ENCODE measurements at regions not wholly inside any gene's neighbourhood (a gene's known extent, or its start where the extent isn't known, plus 50 kb on each side); places are given as distances from the start of the nearest gene placed in this dataset.

DNA sequence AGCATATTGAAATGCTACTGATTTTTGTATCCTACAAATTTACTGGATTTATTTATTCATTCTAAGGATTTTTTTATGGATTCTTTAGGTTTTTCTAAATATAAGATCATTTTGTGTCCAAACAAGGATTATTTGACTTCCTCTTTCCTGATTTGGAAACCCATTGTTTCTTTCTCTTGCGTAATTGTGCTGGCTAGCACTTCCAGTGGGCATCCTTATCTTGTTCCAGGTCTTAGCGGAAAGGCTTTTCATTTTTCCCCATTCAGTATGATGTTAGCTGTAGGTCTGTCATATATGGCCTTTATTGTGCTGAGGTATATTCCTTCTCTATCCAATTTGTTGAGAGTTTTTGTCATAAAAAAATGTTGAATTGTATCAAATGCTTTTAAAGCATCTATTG lies 57.2 kb upstream of the RHOJ start:
- ATAC-seq: no peak
- no peaks in the 10 kb centered on the region for H3K27me3 ChIP-seq (ENCODE audit: insufficient read depth, low read length)
- no peaks in the 10 kb centered on the region for H3K9me3 ChIP-seq (ENCODE audit: control insufficient read depth in 1 of 2, insufficient read depth in 1 of 2, low read depth in 1 of 2, low read length in 2 of 2)
- no peaks in the 10 kb centered on the region for H3K9me2 ChIP-seq (ENCODE audit: insufficient read depth)
- no peak for DNase-seq (ENCODE audit: low read depth, low spot score)
- intact Hi-C loops (cut with micrococcal nuclease): no loop called here
- H3K36me3 ChIP-seq (ENCODE audit: control insufficient read depth in 1 of 2, insufficient read depth in 2 of 2, low read length in 2 of 2): no peaks in the 10 kb centered on the region
- no peak overlapping the region for H2AFZ ChIP-seq (ENCODE audit: low read depth, low read length, poor library complexity, severe bottlenecking)
- no peaks in the 10 kb centered on the region for H3K79me2 ChIP-seq (ENCODE audit: insufficient read depth, low read length)
- H4K20me1 ChIP-seq (ENCODE audit: insufficient read depth): no peaks in the 10 kb centered on the region
- TF ChIP-seq POLR2AphosphoS5 (IDR thresholded peaks at IDR 0.05; ENCODE audit: low read depth, low read length) (no peak), SP1 (IDR thresholded peaks at IDR 0.05; ENCODE audit: low read depth) (no peak), FOSL1 (IDR thresholded peaks at IDR 0.05; ENCODE audit: low read depth) (no peak), JUND (IDR thresholded peaks at IDR 0.05) (no peak), SIN3A (IDR thresholded peaks at IDR 0.05; ENCODE audit: low read depth) (no peak), EGR1 (IDR thresholded peaks at IDR 0.05; ENCODE audit: low read depth) (no peak), RAD21 (IDR thresholded peaks at IDR 0.05; ENCODE audit: low read depth) (no peak), CEBPB (IDR thresholded peaks at IDR 0.05; ENCODE audit: low read depth) (no peak), REST (IDR thresholded peaks at IDR 0.05; ENCODE audit: low read depth) (no peak), EZH2phosphoT487 (IDR thresholded peaks at IDR 0.05; ENCODE audit: borderline replicate concordance) (no peak)
- TF ChIP-seq, protein P1, sequence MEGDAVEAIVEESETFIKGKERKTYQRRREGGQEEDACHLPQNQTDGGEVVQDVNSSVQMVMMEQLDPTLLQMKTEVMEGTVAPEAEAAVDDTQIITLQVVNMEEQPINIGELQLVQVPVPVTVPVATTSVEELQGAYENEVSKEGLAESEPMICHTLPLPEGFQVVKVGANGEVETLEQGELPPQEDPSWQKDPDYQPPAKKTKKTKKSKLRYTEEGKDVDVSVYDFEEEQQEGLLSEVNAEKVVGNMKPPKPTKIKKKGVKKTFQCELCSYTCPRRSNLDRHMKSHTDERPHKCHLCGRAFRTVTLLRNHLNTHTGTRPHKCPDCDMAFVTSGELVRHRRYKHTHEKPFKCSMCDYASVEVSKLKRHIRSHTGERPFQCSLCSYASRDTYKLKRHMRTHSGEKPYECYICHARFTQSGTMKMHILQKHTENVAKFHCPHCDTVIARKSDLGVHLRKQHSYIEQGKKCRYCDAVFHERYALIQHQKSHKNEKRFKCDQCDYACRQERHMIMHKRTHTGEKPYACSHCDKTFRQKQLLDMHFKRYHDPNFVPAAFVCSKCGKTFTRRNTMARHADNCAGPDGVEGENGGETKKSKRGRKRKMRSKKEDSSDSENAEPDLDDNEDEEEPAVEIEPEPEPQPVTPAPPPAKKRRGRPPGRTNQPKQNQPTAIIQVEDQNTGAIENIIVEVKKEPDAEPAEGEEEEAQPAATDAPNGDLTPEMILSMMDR (IDR thresholded peaks at IDR 0.05 in 2 of 3, conservative IDR thresholded peaks at IDR 0.05 in 1 of 3; ENCODE audit: borderline replicate concordance in 1 of 3, insufficient read depth in 1 of 3, low read depth in 2 of 3, low read length in 2 of 3): no peak
- TF ChIP-seq, protein P2, sequence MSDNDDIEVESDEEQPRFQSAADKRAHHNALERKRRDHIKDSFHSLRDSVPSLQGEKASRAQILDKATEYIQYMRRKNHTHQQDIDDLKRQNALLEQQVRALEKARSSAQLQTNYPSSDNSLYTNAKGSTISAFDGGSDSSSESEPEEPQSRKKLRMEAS (IDR thresholded peaks at IDR 0.05): no peak
- TF ChIP-seq, protein P3, sequence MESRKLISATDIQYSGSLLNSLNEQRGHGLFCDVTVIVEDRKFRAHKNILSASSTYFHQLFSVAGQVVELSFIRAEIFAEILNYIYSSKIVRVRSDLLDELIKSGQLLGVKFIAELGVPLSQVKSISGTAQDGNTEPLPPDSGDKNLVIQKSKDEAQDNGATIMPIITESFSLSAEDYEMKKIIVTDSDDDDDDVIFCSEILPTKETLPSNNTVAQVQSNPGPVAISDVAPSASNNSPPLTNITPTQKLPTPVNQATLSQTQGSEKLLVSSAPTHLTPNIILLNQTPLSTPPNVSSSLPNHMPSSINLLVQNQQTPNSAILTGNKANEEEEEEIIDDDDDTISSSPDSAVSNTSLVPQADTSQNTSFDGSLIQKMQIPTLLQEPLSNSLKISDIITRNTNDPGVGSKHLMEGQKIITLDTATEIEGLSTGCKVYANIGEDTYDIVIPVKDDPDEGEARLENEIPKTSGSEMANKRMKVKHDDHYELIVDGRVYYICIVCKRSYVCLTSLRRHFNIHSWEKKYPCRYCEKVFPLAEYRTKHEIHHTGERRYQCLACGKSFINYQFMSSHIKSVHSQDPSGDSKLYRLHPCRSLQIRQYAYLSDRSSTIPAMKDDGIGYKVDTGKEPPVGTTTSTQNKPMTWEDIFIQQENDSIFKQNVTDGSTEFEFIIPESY (IDR thresholded peaks at IDR 0.05; ENCODE audit: extremely low read depth, insufficient replicate concordance, low read length): no peak
- ChIA-PET CTCF (no interaction called here), POLR2A (no interaction called here), RAD21 (ENCODE audit: low non-redundant PET in 1 of 2, low total read pairs in 2 of 2, uncharacterized antibody in 2 of 2, unreplicated experiment in 2 of 2) (no interaction called here)
- no peak overlapping the region for H3K4me2 ChIP-seq (ENCODE audit: low read length)
- no peaks in the 10 kb centered on the region for H3K4me1 ChIP-seq (ENCODE audit: control insufficient read depth in 1 of 2, insufficient read depth in 2 of 2, low read length in 2 of 2)
- H3K27ac ChIP-seq (ENCODE audit: low read depth, low read length): no peak overlapping the region
- no peak overlapping the region for H3K9ac ChIP-seq (ENCODE audit: low read length)
- no TSS peak for BruUV-seq (replicated peaks)
- no peak overlapping the region for H3K4me3 ChIP-seq (replicated peaks in 1 of 2; ENCODE audit: low read depth in 1 of 2, low read length in 2 of 2)

All from HCT116 (cell line).